Osteocyte (in vitro differentiated cells): ENCODE measurements at regions not wholly inside any gene's neighbourhood (a gene's known extent, or its start where the extent isn't known, plus 50 kb on each side); places are given as distances from the start of the nearest gene placed in this dataset.

ENCODE experiments used
- DNase-seq: peaks from one replicate; pipeline ENCODE4 v3.0.0; 2021; ENCODE audit warnings: mixed read lengths; ENCODE audit not compliant: unreplicated experiment; ENCODE audit errors: extremely low spot score
- H3K27ac Mint-ChIP-seq: one replicate; pipeline ENCODE4 v1.8.0; 2021; ENCODE audit warnings: mild to moderate bottlenecking, mixed read lengths; ENCODE audit not compliant: unreplicated experiment
- H3K27me3 Mint-ChIP-seq: one replicate; pipeline ENCODE4 v1.8.0; 2021; ENCODE audit warnings: mixed read lengths; ENCODE audit not compliant: unreplicated experiment
- H3K36me3 Mint-ChIP-seq: one replicate; pipeline ENCODE4 v1.8.0; 2021; ENCODE audit warnings: mixed read lengths; ENCODE audit not compliant: unreplicated experiment
- H3K4me1 Mint-ChIP-seq: one replicate; pipeline ENCODE4 v1.8.0; 2021; ENCODE audit warnings: mixed read lengths; ENCODE audit not compliant: unreplicated experiment
- H3K4me3 Mint-ChIP-seq: one replicate; pipeline ENCODE4 v1.8.0; 2021; ENCODE audit warnings: mild to moderate bottlenecking, moderate library complexity, mixed read lengths; ENCODE audit not compliant: unreplicated experiment
- H3K9me3 Mint-ChIP-seq: one replicate; pipeline ENCODE4 v1.8.0; 2021; ENCODE audit warnings: mixed read lengths; ENCODE audit not compliant: unreplicated experiment
- TF ChIP-seq, protein P1 (sequence below): fragments of 200-600 bp; sonication (generic); IDR thresholded peaks from 2 replicates; pipeline ENCODE4 v1.5.0; 2021; ENCODE audit warnings: antibody characterized with exemption, mild to moderate bottlenecking, moderate library complexity

DNA sequence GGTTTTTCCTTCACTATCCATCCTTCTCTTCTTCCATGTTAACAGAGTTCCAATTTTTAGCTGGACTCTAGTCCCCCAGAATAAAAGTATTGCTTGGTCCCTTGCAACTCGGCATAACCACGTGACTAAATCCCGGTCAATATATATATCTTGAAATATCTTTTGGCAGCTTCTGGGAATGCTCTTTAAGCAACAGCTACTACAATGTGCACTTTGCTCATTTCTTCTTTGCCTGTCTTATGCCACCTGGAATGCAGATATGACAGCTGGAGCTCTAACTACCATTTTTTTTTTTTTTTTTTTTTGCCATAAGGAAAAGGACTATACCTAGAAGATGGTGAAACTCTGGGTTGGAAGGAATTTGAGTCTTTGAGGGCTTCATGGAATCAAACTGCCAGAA lies 82.6 kb downstream of the GCNT4 start:
- no peaks in the 10 kb centered on the region for H3K36me3 Mint-ChIP-seq
- H3K4me1 Mint-ChIP-seq, result no peaks in the 10 kb centered on the region
- no peaks in the 10 kb centered on the region for H3K9me3 Mint-ChIP-seq
- H3K27me3 Mint-ChIP-seq, result no peaks in the 10 kb centered on the region
- TF ChIP-seq, protein P1, sequence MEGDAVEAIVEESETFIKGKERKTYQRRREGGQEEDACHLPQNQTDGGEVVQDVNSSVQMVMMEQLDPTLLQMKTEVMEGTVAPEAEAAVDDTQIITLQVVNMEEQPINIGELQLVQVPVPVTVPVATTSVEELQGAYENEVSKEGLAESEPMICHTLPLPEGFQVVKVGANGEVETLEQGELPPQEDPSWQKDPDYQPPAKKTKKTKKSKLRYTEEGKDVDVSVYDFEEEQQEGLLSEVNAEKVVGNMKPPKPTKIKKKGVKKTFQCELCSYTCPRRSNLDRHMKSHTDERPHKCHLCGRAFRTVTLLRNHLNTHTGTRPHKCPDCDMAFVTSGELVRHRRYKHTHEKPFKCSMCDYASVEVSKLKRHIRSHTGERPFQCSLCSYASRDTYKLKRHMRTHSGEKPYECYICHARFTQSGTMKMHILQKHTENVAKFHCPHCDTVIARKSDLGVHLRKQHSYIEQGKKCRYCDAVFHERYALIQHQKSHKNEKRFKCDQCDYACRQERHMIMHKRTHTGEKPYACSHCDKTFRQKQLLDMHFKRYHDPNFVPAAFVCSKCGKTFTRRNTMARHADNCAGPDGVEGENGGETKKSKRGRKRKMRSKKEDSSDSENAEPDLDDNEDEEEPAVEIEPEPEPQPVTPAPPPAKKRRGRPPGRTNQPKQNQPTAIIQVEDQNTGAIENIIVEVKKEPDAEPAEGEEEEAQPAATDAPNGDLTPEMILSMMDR, result no peak
- H3K4me3 Mint-ChIP-seq, result no peak overlapping the region
- H3K27ac Mint-ChIP-seq, result no peak overlapping the region
- DNase-seq, result no peak

DNA sequence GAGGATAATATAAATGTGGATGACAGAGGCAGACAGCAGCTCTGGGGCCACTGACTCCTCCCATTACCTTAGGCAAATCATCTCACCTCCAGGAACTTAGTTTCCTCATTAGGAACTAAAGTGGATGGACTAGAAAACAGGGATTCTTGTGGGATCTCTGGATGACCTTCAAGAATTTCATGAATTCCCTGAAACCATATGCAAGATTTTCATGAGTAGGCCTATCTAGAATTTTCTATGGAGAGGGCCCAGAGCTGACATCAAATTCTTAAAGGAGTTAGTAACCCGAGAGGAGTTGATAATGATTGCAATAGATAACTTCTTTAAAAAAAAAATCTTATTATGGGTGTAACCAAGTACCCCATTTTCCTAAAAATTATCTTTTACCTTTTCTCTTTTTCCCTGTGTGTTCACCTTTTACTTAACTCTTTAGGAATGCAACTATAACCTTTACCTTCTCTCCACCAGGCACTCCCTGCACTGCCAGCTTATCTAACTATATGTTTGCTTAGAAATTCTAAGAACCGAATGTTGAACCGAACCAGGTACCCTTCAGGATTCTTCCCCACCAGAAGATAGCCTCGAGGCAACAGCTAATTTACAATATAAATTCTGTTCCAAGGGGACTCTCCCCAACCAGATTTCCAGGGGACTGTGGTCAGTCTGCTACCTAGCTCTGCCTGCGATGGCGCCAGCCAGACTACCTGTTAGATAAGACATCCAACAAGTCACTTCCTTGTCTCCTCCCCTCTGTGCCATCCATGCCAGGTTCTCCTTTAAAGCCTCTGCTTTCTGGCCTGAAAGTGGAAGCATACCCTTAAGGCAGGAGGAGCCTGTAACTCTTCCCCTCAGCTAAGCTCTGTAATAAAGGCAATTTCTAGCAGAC lies 86.0 kb downstream of the GCNT4 start:
- no peak overlapping the region for H3K4me3 Mint-ChIP-seq
- no peaks in the 10 kb centered on the region for H3K27me3 Mint-ChIP-seq
- no peaks in the 10 kb centered on the region for H3K9me3 Mint-ChIP-seq
- no peak overlapping the region for H3K27ac Mint-ChIP-seq
- no peaks in the 10 kb centered on the region for H3K36me3 Mint-ChIP-seq
- TF ChIP-seq, protein P1, result no peak
- no peaks in the 10 kb centered on the region for H3K4me1 Mint-ChIP-seq
- DNase-seq, result no peak

DNA sequence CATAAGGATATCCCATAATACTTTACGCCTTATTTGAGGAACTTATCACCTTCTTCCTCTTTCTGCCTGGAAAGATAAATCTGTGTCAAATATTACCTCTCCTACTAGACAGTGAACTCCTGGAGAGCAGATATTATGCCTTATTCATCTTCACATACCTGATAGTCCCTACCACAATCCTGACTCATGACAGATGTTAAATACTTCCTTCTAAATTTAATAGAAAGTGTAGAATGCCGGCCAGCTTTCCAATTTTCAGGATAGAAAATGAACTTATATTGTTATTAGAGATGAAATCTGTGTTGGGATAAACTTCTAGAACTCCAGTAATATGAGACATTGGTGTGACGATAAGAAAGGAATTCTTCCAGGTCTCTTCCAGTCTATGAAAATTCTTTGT lies 89.0 kb downstream of the GCNT4 start:
- Mint-ChIP-seq H3K27ac (no peak overlapping the region), H3K9me3 (no peaks in the 10 kb centered on the region), H3K4me3 (no peak overlapping the region), H3K4me1 (no peaks in the 10 kb centered on the region), H3K36me3 (no peaks in the 10 kb centered on the region), H3K27me3 (no peaks in the 10 kb centered on the region)
- TF ChIP-seq, protein P1, result no peak
- no peak for DNase-seq

DNA sequence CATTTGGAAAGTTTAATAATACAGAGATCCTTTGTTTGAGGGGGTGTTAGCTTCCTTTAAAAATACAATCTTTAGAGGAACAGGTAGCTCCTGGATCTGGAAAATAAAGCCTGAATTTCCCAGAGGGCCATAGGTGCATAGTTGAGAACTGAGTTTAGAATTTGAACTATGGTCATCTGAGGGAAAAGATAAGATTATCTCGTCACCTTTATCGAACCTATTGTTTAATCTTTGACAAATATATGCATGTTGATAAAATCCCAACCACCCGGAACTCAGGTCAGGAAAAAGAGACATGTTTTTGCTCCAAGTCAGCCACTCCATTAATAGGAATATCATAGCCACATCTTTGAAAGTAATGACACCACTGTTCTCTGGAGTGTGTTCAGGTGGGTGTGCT lies 91.7 kb upstream of the FAM169A start:
- TF ChIP-seq, protein P1, result no peak
- peaks cover 3% of the 10 kb centered on the region for H3K9me3 Mint-ChIP-seq
- no peak overlapping the region for H3K27ac Mint-ChIP-seq
- no peak for DNase-seq
- no peaks in the 10 kb centered on the region for H3K36me3 Mint-ChIP-seq
- no peaks in the 10 kb centered on the region for H3K27me3 Mint-ChIP-seq
- no peak overlapping the region for H3K4me3 Mint-ChIP-seq
- peaks cover 19% of the 10 kb centered on the region for H3K4me1 Mint-ChIP-seq

DNA sequence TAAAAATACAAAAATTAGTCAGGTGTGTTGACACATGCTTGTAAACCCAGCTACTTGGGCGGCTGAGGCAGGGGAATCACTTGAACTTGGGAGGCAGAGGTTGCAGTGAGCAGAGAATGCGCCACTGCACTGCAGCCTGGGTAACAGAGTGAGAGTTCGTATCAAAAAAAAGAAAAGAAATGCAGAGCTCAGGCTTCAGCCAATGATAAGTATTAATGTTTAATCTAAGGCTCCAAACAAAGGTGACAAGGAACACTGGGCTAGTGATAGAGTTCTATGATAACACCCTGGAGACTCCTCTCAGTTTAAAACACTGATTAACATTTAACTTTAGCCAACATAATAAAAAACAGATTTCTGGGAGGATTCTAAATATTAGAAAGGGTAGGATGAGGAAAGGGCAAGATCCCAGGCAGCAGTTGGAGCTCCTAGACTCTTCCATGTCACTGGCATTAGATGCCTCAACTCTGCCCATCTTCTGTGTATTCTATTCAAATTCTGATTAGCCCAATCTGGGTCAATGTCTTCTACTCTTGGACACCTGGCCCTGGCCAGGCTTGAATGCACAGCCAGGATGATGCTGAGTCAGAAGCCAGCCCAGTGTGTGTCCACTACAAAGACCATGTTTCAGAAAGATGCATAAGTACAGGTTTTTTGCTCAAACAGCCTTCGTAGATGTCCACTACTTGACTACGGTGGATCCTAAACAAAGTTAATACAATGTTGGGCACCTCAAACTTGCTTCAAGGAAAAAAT lies 91.0 kb upstream of the FAM169A start:
- no peak for DNase-seq
- Mint-ChIP-seq H3K4me1 (peaks cover 26% of the 10 kb centered on the region), H3K4me3 (no peak overlapping the region), H3K27me3 (no peaks in the 10 kb centered on the region), H3K27ac (no peak overlapping the region), H3K9me3 (peaks cover 3% of the 10 kb centered on the region), H3K36me3 (no peaks in the 10 kb centered on the region)
- TF ChIP-seq, protein P1, result no peak
